Keratinocyte (primary cell): ENCODE measurements at regions not wholly inside any gene's neighbourhood (a gene's known extent, or its start where the extent isn't known, plus 50 kb on each side); places are given as distances from the start of the nearest gene placed in this dataset.
"Not testable (repeated sequence)": the region's sequence is repeated elsewhere in the genome, so short reads cannot be mapped to it uniquely, and the experiment has no call there.

Source experiments
- DNase-seq: peaks from one replicate; pipeline ENCODE4 v3.0.0-alpha.2; 2011; ENCODE audit warnings: low read depth, missing footprints, low spot score
- FAIRE-seq: peaks from 2 replicates; lab custom pipeline; 2011; peaks lifted over from hg19 to GRCh38; lab: Jason Lieb, UNC
- H2AFZ ChIP-seq: 2 replicates; pipeline ENCODE4 v1.6.0; 2012; ENCODE audit warnings: low read length, control low read depth, inconsistent platforms; ENCODE audit not compliant: control insufficient read depth
- H3K27ac ChIP-seq: 2 replicates; pipeline ENCODE4 v1.5.1; 2011; ENCODE audit warnings: low read length; ENCODE audit not compliant: control insufficient read depth, insufficient read depth
- H3K27me3 ChIP-seq: 3 replicates; pipeline ENCODE4 v1.6.0; 2011; ENCODE audit warnings: low read length; ENCODE audit not compliant: control insufficient read depth, insufficient read depth; ENCODE audit errors: extremely low read depth
- H3K36me3 ChIP-seq, 2 experiments: 2 replicates in 1 of 2; 3 replicates in 1 of 2; pipeline ENCODE4 v1.5.1; 2011; ENCODE audit warnings: low read length in 2 of 2, mild to moderate bottlenecking in 1 of 2; ENCODE audit not compliant: control insufficient read depth in 2 of 2, insufficient read depth in 2 of 2; ENCODE audit errors: extremely low read depth in 1 of 2
- H3K4me1 ChIP-seq: 3 replicates; pipeline ENCODE4 v1.5.1; 2011; ENCODE audit warnings: low read length; ENCODE audit not compliant: control insufficient read depth, insufficient read depth; ENCODE audit errors: extremely low read depth
- H3K4me2 ChIP-seq: 3 replicates; pipeline ENCODE4 v1.6.0; 2011; ENCODE audit warnings: low read depth, low read length; ENCODE audit not compliant: control insufficient read depth, insufficient read depth; ENCODE audit errors: extremely low read depth
- H3K4me3 ChIP-seq, 3 experiments: fragments of 200-600 bp in 1 of 3; sonication (generic) in 1 of 3; 2 replicates in 2 of 3; 3 replicates in 1 of 3; pipeline ENCODE4 v1.5.1; 2011 to 2016; ENCODE audit warnings: low read length in 3 of 3, mild to moderate bottlenecking in 3 of 3, control low read depth in 2 of 3, inconsistent platforms in 1 of 3, low read depth in 1 of 3, mixed read lengths in 1 of 3, mixed run types in 1 of 3, moderate library complexity in 1 of 3; ENCODE audit not compliant: control insufficient read depth in 2 of 3, insufficient read depth in 2 of 3; ENCODE audit errors: extremely low read depth in 1 of 3
- H3K79me2 ChIP-seq: 2 replicates; pipeline ENCODE4 v1.6.0; 2012; ENCODE audit warnings: low read length; ENCODE audit not compliant: control insufficient read depth, insufficient read depth
- H3K9ac ChIP-seq: 3 replicates; pipeline ENCODE4 v1.6.0; 2011; ENCODE audit warnings: low read length; ENCODE audit not compliant: control insufficient read depth, insufficient read depth; ENCODE audit errors: extremely low read depth
- H3K9me1 ChIP-seq: 3 replicates; pipeline ENCODE4 v1.6.0; 2011; ENCODE audit warnings: low read length; ENCODE audit not compliant: control insufficient read depth, insufficient read depth; ENCODE audit errors: extremely low read depth
- H3K9me3 ChIP-seq: 2 replicates; pipeline ENCODE4 v1.5.1; 2012; ENCODE audit warnings: low read depth, low read length; ENCODE audit not compliant: control insufficient read depth
- H4K20me1 ChIP-seq: 3 replicates; pipeline ENCODE4 v1.6.0; 2011; ENCODE audit warnings: low read length; ENCODE audit not compliant: control insufficient read depth, insufficient read depth; ENCODE audit errors: extremely low read depth
- CTCF ChIP-seq, 3 experiments: IDR thresholded peaks in 1 of 3; conservative IDR thresholded peaks in 1 of 3; optimal IDR thresholded peaks in 1 of 3; 2 replicates in 2 of 3; 3 replicates in 1 of 3; pipeline versions ENCODE3 to v1.5.1; 2011; ENCODE audit warnings: low read length in 3 of 3, mild to moderate bottlenecking in 3 of 3, moderate library complexity in 2 of 3, control low read depth in 1 of 3, inconsistent platforms in 1 of 3; ENCODE audit not compliant: insufficient read depth in 2 of 3; ENCODE audit errors: extremely low read depth in 1 of 3
- EZH2 ChIP-seq: IDR thresholded peaks from one replicate; pipeline ENCODE4 v1.6.1; 2012; ENCODE audit warnings: inconsistent platforms, mild to moderate bottlenecking, low read length, moderate library complexity
- dilution Hi-C: fragments of 300-500 bp; cut with MboI; formaldehyde crosslinking; loops from one replicate; pipeline ENCODE4 v1.7.0; 2020; ENCODE audit warnings: low sequenced_read_pairs; ENCODE audit not compliant: extremely low pct_ligation_motif_present

GRCh38 chr17:77287432-77288068, 146.8 kb downstream of the SEC14L1 start:
- Histone ChIP-seq H3K4me2 (peak overlapping the region; percentile 88), H3K9me1 (peaks cover 6% of the 10 kb centered on the region), H3K9ac (peak overlapping the region; percentile 93), H3K27ac (peak overlapping the region; percentile 100), H2AFZ (no peak overlapping the region), H3K9me3 (no peaks in the 10 kb centered on the region), H4K20me1 (peaks cover 6% of the 10 kb centered on the region), H3K36me3 (peaks cover 3 to 14% of the 10 kb centered on the region in 2 experiments), H3K4me3 (peak overlapping the region; percentile 29 to 67 (median 54)), H3K27me3 (no peaks in the 10 kb centered on the region), H3K4me1 (peaks cover 70% of the 10 kb centered on the region), H3K79me2 (peaks cover 57% of the 10 kb centered on the region)
- peak; percentile 76 for DNase-seq
- peak; percentile 44 for FAIRE-seq
- TF ChIP-seq EZH2 (no peak), CTCF (optimal IDR thresholded peaks at IDR 0.05 in 1 of 3, IDR thresholded peaks at IDR 0.05 in 1 of 3, conservative IDR thresholded peaks at IDR 0.05 in 1 of 3; ENCODE audit: extremely low read depth in 1 of 3, insufficient read depth in 2 of 3, low read length in 3 of 3) (no peak)
- dilution Hi-C loops, result no loop called here

- dilution Hi-C loops, result no loop called here
- FAIRE-seq (no peak), DNase-seq (peak; percentile 73)
- peaks cover 57% of the 10 kb centered on the region for H3K79me2 ChIP-seq
- peak overlapping the region; percentile 100 for H3K27ac ChIP-seq
- peaks cover 7 to 16% of the 10 kb centered on the region in 2 experiments for H3K36me3 ChIP-seq
- H3K4me2 ChIP-seq, result peak overlapping the region; percentile 88
- H3K4me1 ChIP-seq, result peaks cover 66% of the 10 kb centered on the region
- H3K9me3 ChIP-seq, result no peaks in the 10 kb centered on the region
- no peak for TF ChIP-seq EZH2
- no peak for TF ChIP-seq CTCF (optimal IDR thresholded peaks at IDR 0.05 in 1 of 3, IDR thresholded peaks at IDR 0.05 in 1 of 3, conservative IDR thresholded peaks at IDR 0.05 in 1 of 3; ENCODE audit: extremely low read depth in 1 of 3, insufficient read depth in 2 of 3, low read length in 3 of 3)
- peaks cover 6% of the 10 kb centered on the region for H3K9me1 ChIP-seq
- no peaks in the 10 kb centered on the region for H3K27me3 ChIP-seq
- no peak overlapping the region for H2AFZ ChIP-seq
- H3K4me3 ChIP-seq, result peak overlapping the region; percentile 29 to 67 (median 54)
- peaks cover 8% of the 10 kb centered on the region for H4K20me1 ChIP-seq
- H3K9ac ChIP-seq, result peak overlapping the region; percentile 93
Observed at GRCh38 chr17:77288115-77288619, 147.4 kb downstream of the SEC14L1 start.

GRCh38 chr17:77290759-77291558, 150.2 kb downstream of the SEC14L1 start:
- dilution Hi-C loops, H2AFZ ChIP-seq, H3K9me1 ChIP-seq, FAIRE-seq, H3K4me2 ChIP-seq, H3K4me3 ChIP-seq, H3K9ac ChIP-seq, DNase-seq, H3K9me3 ChIP-seq, H3K27me3 ChIP-seq: not testable (repeated sequence)
- Histone ChIP-seq H3K4me1 (peaks cover 40% of the 10 kb centered on the region), H3K79me2 (peaks cover 71% of the 10 kb centered on the region), H3K36me3 (peaks cover 14 to 32% of the 10 kb centered on the region in 2 experiments), H3K27ac (peak overlapping the region; percentile 88), H4K20me1 (peaks cover 20% of the 10 kb centered on the region)
